GM18511 (cell line): ENCODE measurements at regions not wholly inside any gene's neighbourhood (a gene's known extent, or its start where the extent isn't known, plus 50 kb on each side); places are given as distances from the start of the nearest gene placed in this dataset.
"Not testable (repeated sequence)": the region's sequence is repeated elsewhere in the genome, so short reads cannot be mapped to it uniquely, and the experiment has no call there.

Source experiments
- ATAC-seq: cut with Tn5 transposase; IDR thresholded peaks from one replicate; pipeline ENCODE4 v1.9.1; 2021; ENCODE audit warnings: mild to moderate bottlenecking, moderate library complexity; ENCODE audit not compliant: unreplicated experiment

- ATAC-seq: not testable (repeated sequence)
Observed at GRCh38 chr11:96588793-96589192, 199.0 kb downstream of the JRKL start.

- no peak for ATAC-seq
Observed at GRCh38 chr11:96595011-96595410, 205.2 kb downstream of the JRKL start.

GRCh38 chr11:96607864-96608558 is 218.2 kb downstream of the JRKL start:
- ATAC-seq: no peak

- no peak for ATAC-seq
Observed at GRCh38 chr11:96614101-96614500, 224.3 kb downstream of the JRKL start.

DNA sequence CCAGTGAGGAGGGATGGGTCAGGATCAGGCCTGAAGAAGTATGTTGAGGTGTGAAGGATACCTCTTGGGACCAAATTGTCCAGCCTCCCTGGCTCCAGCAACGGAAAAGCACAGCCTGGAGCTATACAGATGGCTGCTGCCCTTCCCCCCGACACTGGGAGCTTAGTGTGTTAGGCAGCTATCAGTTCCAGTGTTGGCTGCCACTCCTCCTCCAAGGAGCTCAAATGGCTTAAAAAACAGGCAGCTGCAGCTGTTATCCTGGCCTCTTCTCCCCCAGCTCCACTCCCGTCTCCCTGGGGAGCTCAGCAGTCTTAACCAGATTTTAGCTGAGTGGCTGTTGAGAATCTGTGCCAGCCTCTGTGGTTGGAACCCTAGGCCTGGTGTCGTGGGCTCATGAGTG is 225.0 kb downstream of the JRKL start:
- ATAC-seq: no peak

- no peak for ATAC-seq
Observed at GRCh38 chr11:96620464-96621044, 230.7 kb downstream of the JRKL start.

GRCh38 chr11:96621161-96621560 is 231.3 kb downstream of the JRKL start:
- ATAC-seq: no peak

DNA sequence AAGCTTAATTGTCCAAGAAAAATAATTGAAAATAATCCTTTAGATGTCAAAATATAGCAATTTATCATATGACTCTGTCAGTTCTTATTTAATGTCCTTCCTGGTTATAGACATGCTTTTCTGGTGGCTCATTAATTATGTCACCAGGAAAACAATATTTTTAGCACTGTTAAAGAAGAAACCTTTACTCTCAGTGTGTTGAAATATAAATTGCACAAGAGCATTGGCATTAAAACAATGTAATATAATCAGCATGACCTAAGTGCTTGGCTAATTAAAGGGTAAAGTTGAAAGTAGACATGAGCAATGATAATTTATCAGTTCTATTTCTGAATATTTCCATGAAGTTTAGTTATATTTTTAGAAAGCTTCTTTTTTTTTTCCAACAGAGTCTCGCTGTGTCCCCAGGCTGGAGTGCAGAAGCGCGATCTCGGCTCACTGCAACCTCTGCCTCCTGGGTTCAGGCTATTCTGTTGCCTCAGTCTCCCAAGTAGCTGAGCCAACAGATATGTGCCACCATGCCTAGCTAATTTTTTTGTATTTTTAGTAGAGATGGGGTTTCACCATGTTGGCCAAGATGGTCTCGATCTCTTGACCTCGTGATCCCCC is 232.3 kb downstream of the JRKL start:
- no peak for ATAC-seq

- no peak for ATAC-seq
Observed at GRCh38 chr11:96624126-96624525, 234.3 kb downstream of the JRKL start.

GRCh38 chr11:96627376-96627775 is 237.6 kb downstream of the JRKL start:
- no peak for ATAC-seq

DNA sequence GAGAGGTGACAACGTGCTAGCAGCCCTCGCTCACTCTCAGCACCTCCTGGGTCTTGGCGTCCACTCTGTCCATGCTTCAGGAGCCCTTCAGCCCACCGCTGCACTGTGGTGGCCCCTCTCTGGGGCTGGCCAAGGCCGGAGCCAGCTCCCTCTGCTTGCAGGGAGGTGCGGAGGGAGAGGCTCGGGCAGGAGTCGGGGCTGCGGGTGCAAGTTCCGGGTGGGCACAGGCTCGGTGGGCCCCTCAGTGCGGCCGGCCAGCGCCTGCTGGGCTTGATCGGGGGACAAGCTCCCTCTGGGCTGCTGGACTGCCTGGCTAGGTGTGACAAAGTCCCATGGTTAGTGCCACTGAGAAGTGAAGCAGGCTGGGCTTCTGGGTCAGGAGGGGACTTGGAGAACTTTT is 245.8 kb downstream of the JRKL start:
- no peak for ATAC-seq

DNA sequence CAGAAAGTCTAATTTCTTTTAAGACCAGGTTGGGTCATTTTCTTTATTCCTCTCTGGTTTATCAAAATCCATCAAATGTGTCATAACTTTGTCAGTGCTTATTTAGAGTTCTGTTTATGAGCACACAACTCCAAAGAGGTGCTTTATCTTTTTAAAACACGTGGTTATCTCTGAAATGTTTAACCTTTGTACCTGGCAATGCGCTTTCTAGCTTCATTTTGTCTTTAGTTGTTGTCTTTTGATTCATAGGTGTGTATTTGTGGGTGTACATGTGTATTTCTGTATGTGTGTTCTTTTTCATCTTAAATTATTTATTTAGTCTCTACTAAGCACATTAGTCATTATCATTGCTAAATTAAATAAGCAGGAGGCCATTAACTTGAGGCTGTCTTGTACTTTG is 251.4 kb downstream of the JRKL start:
- no peak for ATAC-seq

DNA sequence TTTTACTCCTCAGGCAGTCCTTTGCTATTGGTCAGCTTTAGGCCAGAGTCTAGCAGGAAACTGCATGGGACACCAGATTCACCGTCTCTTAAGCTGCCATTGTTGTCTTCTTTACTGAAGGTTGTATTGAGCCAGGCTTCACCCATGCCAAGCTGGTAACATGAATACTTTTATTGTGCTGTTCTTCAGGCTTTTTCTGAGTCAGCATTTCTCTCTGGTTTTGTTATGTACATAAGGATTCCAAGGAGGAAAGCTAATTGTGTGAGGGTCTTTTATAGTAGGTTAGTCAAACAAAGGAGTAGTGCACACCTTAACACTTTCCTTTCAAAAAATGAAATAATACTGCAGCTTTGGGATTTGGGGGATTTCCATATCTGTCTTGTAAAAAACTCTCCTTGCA is 252.8 kb downstream of the JRKL start:
- no peak for ATAC-seq

- no peak for ATAC-seq
Observed at GRCh38 chr11:96643173-96643572, 253.4 kb downstream of the JRKL start.

- ATAC-seq: no peak
Observed at GRCh38 chr11:96647621-96648020, 257.8 kb downstream of the JRKL start.

- no peak for ATAC-seq
Observed at GRCh38 chr11:96648991-96649390, 259.2 kb downstream of the JRKL start.

- no peak for ATAC-seq
Observed at GRCh38 chr11:96652516-96652915, 262.7 kb downstream of the JRKL start.

- ATAC-seq: no peak
Observed at GRCh38 chr11:96655474-96655873, 265.7 kb downstream of the JRKL start.

DNA sequence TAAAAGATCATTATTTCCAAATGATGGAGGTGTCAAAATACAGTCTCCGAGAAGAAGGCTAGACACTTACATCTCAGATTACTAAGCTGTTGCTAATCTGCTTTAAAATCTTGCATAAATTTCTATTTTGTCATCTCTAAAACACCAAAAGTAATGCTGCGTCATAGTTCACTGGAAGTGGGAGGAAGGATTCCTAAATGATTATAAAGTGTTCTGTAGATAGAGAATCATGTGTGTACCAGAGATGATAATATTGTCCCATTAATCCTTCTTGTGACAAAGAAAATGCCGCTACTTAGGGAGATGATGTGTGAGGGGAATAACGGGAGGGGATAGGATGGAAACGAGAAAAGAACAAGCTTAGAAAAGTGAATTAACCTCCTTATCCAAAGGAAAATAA is 268.6 kb downstream of the JRKL start:
- no peak for ATAC-seq

- no peak for ATAC-seq
Observed at GRCh38 chr11:96664110-96664509, 274.3 kb downstream of the JRKL start.

DNA sequence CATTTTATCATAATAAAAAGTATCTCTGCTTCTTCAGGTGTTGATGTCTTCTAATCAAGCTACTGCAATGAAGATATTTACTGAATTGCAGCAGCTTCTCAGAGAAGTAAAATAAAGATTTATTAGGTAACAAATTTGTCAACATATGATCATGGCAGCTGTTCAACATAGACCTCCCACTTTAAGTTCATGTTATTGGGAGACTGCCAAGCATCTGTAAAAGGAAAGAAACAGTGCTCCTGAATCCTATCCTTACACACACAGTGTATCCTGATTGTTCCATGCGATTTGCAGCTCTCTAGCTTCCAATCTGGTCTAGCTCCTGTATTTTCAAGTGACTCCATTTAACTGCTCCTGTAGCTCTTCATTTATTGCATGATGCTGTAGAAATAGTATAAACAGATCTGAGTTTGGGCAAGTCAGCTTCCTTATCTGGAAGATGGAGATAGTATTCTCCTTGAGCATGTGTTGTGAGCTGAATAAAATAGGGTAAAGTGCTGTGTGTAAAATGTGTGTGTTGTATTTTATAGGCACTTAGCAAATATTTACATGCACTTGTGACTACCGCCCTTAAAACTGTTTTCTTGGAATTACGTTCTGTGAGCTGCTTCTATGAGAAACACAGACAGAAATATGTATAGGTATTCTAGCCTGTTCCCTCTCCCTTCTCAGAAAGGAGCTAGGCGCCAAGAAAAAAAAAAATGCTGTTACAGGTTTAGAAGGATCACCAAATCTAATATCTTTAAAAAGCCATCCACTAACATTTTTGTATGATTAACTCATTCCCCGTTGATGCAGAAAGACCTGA is 290.6 kb downstream of the JRKL start:
- no peak for ATAC-seq
